Renal cortex interstitium (tissue), 11 donors: ENCODE measurements at regions not wholly inside any gene's neighbourhood (a gene's known extent, or its start where the extent isn't known, plus 50 kb on each side); places are given as distances from the start of the nearest gene placed in this dataset.
"Not testable (repeated sequence)": the region's sequence is repeated elsewhere in the genome, so short reads cannot be mapped to it uniquely, and the experiment has no call there.

Source experiments
- DNase-seq, 11 donors: peaks; one replicate each; pipeline ENCODE4 v3.0.0-alpha.2; 2013; ENCODE audit warnings: low read depth in 9 of 11, low spot score in 4 of 11; ENCODE audit errors: extremely low read depth in 1 of 11

- not testable (repeated sequence) for DNase-seq
These were observed 120.9 kb upstream of the ZCCHC13 start for GRCh38 chrX:74183047-74183446.

DNA sequence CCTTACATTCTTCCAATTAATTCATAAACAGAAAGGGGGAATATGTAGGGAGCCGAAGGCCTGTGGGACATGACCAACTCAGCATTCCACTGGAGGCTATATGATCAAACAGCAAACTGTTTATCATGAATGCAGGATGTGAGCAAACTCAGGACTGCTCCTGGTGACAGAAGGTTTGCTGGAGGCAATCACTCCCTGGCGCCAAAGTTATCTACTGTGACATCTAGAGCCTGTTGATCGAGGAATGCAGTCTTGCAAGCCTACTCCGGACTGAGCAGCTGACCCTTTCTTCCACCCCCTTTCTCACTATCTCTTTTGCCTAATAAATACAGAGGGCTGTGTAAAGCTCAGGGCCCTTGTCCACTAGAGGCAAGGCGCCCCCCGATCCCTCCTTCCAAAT lies 122.0 kb upstream of the ZCCHC13 start:
- not testable (repeated sequence) for DNase-seq

- no peak for DNase-seq
These were observed 123.3 kb upstream of the ZCCHC13 start for GRCh38 chrX:74180716-74181115.

DNA sequence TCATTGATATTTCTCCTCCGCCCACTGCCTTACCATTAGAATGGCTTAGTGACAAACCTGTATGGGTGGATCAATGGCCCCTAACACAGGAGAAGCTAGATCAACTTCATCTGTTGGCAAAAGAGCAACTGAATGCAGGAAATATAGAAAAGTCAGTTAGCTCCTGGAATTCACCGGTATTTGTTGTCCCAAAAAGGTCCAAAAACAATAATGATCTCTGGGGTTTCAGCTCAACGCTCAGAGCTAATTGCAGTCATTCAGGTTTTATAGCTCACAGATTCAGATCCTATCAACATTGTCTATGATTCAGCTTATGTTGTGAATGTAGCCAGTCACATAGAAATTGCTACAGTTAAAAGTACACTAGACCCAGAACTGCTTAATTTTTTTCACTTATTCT lies 124.0 kb upstream of the ZCCHC13 start:
- DNase-seq = no peak

- no peak for DNase-seq
These were observed 124.5 kb upstream of the ZCCHC13 start for GRCh38 chrX:74179499-74179898.

GRCh38 chrX:74179071-74179470 lies 124.9 kb upstream of the ZCCHC13 start:
- DNase-seq = peak in 2 of 11 donors; percentile 7 to 21

DNA sequence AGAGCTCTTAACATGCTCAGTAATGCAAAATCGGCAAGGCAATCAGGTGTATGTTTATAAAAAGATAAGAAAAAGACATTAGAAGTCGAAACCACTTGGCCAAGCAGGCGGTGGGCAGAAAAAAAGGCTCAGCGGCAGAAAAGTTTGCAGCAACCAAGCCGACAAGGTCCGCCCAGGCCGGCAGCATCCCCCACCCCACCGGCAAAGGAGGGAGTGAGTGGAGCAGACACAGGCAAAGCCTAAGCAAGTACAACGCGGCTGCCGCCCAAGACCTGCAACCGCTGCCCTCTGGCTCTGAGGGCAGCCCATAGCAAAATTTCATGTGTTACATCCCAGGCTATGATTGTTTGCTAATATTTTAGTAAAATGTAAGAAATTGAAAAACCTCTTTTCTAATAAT lies 125.4 kb upstream of the ZCCHC13 start:
- DNase-seq = peak in 1 of 11 donors; percentile 10

GRCh38 chrX:74171465-74171864 lies 132.5 kb upstream of the ZCCHC13 start:
- no peak for DNase-seq

DNA sequence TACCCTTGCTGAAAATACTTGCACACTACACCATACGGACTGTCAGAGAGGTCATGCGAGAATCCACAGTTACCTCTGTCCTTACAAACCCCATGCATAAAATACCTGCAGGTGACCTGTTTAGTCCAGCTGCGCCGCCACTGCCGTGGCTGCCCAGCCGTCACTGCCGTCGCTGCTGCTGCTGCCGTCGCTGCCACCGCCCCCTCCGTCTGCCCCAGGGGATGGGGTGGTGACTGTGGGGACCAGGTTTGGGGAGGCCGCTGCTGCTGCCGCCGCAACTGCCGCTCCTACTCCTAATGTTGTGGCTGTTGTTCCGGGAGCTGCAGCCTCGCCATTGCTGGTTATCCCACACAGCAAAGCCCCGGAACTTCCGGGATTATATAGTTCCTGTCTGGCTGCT lies 141.8 kb upstream of the ZCCHC13 start:
- DNase-seq = no peak

- no peak for DNase-seq
These were observed 143.2 kb upstream of the ZCCHC13 start for GRCh38 chrX:74160816-74161215.

- no peak for DNase-seq
These were observed 143.6 kb upstream of the ZCCHC13 start for GRCh38 chrX:74160358-74160757.

GRCh38 chrX:74147439-74147838 lies 156.5 kb upstream of the ZCCHC13 start:
- DNase-seq = no peak

DNA sequence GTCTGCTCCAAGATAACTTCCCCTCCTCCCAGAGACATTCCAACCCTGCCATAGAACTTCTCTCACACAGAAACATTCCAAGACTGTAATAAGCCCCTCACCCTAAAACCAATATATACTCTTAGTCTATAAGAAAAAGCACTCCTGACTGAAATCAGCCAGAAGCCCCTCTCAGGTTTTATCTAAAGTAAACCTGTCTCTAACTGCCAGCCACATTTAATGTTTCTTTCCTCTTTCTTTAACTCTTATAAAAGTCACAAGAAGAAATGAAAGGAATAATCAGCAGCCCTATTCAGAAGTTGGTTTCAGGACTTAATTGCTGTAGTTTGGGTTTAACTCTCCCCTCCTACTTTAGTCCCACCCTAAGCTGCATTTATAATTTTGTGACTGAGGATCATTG lies 165.0 kb upstream of the ZCCHC13 start:
- DNase-seq = no peak

DNA sequence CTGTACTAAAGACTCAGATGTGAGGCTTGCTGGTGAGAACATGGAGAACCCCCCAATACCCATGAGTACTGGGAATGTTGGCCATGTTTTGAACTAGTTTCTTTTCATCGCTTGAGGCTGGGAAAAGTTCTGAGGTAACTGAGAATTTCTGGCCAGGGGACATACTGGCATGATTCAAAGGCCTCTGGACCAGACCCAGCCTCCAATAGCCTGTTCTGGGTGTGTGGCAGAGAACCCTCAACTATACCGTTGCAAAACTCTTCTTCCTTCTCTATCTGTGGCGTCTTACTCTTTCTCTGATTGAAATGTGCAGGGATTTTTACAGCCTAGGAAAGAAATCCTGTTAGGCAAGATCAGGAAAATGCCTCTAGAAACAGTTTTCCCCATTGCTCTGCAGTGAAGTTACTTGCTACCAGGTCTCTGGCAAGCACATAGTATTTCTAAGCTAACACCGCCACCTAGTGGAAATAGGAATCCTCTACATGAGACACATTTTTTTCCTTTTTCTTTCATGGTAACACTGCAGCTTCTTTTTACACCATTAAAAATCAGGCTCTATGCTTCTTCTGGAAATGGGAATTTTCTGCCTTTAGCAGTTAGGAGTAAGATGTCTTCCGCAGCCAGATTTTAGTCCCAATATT lies 170.7 kb upstream of the ZCCHC13 start:
- DNase-seq = peak; percentile 6 to 67 (median 46)

DNA sequence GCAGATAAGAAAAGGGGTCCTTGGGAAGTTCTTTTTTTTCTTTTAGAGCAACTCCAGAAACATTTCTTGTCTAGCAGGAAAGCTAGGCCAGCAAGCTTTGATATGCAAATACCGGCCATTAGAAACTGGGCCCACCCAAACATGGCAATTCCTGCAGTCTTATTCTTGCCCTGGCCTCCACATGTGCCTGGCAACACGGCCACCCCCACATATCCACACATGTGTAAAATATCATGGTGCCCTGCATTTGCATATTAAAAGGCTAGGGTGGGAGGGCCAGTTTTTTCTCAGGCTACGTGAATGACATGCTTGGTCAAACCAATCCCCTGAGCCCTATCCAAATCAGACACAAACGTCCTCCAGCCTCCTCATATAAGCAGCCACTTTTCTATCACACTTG lies 171.7 kb upstream of the ZCCHC13 start:
- DNase-seq = no peak

GRCh38 chrX:74119016-74119910 lies 184.7 kb upstream of the ZCCHC13 start:
- DNase-seq = no peak

DNA sequence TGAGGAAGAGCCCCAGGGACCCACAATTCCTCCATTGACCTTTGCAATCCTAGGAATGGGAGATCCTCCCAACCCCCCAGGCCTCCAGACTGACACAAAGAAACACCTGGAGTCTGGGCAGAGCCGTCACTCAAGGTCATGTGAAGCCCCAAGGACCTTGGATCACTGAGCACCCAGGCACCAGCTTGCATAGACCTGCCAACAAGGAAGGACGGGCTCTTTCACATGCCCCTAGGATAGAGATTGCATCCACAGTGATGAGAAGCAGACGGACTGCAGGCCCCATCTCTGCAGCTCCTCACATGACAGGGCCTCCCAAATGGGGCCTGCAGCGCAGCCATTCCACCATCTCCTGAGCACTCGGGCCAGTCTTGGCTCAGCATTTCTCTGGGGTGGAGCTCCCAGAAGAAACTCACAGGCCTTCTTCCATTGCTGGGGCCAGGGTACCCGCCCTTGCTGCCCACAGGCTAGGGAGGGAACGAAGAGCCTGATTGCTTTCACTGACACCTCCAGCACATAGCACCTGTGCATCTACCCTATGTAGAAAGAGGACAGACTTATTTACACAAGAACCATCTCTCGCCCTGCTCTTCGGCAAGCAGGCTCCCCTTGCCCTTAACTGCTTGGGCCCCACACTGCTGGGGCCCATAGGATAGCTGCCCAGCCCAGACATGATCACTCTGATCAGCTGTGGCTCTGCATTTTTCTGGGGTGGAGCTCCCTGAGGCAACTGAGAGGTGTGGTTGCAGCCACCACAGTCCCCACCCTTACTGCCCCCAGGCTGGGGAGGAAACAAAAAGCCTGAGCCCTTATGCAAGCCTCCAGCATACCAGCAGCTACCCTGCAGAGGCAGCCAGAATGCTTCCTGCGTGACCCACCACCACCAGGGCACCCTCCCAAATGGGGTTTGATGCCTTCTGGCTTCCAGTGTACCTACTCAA lies 185.7 kb upstream of the ZCCHC13 start:
- DNase-seq = no peak

DNA sequence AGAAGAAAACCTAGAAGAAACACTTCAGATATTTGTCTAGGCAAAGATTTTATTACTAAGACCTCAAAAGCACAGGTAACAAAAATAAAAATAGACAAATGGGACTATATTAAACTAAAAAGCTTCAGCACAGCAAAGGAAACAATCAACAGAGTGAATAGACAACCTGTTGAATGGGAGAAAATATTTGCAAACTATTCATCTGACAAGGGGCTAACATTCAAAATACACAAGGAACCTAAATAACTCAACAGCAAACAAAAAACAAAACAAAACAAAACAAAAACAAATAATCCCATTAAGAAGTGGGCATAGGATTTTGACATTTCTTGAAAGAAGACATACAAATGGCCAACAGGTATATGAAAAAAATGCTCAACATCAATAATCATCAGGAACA lies 192.7 kb upstream of the ZCCHC13 start:
- no peak for DNase-seq

DNA sequence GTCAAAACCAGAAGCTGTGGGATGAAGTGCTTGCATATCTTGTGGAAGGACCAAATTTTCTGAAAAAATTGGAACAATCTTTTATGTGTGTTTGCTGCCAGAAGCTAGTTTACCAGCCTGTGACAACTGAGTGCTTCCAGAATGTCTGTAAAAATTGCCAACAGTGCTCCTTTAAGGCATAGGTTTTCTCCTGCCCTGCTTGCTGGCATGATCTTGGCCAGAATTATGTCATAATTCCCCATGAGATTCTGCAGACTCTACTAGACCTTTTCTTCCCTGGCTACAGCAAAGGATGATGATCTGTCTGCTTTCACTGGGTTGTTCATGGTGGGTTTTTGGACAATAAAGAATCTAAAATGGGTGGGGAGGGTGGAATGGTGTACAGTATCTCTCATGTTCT lies 196.3 kb upstream of the ZCCHC13 start:
- DNase-seq = no peak
